ENCODE measurements at regions not wholly inside any gene's neighbourhood (a gene's known extent, or its start where the extent isn't known, plus 50 kb on each side); places are given as distances from the start of the nearest gene placed in this dataset.
"Not testable (repeated sequence)": the region's sequence is repeated elsewhere in the genome, so short reads cannot be mapped to it uniquely, and the experiment has no call there.

DNA sequence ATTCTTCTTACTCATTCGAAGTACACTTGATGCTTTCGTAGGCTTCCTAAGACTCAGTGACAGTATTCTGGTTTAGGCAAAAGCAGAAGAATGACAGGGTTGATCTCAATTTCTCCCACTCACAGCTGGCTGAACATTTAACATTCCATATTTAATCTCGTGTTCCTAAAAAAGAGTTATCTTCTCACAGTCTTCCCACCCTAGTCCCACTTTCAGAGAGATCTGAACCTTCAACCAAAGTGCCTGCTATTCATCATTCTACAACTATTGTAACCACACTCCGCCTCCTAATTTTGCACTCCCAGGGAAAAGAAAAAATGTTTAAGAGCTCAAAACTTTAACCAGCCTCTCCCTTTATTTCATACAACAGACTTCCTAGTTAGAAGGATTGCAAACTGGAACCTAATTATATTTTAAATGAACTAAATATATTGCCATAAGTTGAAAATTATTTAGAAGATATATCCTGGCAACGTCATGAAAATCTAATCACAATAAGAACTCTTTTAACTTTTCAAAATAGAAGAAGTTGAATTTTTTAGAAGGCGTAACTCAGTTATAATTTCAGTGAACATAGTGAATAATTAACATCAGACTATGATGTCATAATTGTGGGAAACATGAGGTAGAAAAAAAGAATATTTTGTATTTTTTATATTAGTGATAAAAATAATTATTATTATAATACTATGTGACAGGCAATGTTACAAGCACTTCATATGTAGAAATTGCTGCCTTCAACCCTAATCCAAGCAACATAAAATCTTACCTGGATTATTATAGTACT is 540.9 kb upstream of the ADGRL2 start:
- Histone ChIP-seq H3K4me1 (no peaks in the 10 kb centered on the region), H3K36me3 (no peaks in the 10 kb centered on the region), H3K27me3 (no peaks in the 10 kb centered on the region), H3K4me3 (no peak overlapping the region), H3K9me3 (no peaks in the 10 kb centered on the region), H3K27ac (no peak overlapping the region)
- 87 to 91% methylated on average over 6 of the region's 6 CpGs for WGBS, 2 donors
- TF ChIP-seq POLR2A (IDR thresholded peaks at IDR 0.05) (no peak), POLR2AphosphoS5 (IDR thresholded peaks at IDR 0.05) (no peak), EP300 (IDR thresholded peaks at IDR 0.05) (no peak)
- TF ChIP-seq, protein P1, sequence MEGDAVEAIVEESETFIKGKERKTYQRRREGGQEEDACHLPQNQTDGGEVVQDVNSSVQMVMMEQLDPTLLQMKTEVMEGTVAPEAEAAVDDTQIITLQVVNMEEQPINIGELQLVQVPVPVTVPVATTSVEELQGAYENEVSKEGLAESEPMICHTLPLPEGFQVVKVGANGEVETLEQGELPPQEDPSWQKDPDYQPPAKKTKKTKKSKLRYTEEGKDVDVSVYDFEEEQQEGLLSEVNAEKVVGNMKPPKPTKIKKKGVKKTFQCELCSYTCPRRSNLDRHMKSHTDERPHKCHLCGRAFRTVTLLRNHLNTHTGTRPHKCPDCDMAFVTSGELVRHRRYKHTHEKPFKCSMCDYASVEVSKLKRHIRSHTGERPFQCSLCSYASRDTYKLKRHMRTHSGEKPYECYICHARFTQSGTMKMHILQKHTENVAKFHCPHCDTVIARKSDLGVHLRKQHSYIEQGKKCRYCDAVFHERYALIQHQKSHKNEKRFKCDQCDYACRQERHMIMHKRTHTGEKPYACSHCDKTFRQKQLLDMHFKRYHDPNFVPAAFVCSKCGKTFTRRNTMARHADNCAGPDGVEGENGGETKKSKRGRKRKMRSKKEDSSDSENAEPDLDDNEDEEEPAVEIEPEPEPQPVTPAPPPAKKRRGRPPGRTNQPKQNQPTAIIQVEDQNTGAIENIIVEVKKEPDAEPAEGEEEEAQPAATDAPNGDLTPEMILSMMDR (IDR thresholded peaks at IDR 0.05), result no peak
- DNase-seq, result no peak
- intact Hi-C loops (cut with DNase I), result no loop called here

- TF ChIP-seq POLR2AphosphoS5 (IDR thresholded peaks at IDR 0.05), result no peak
- no peak for TF ChIP-seq EP300 (IDR thresholded peaks at IDR 0.05)
- TF ChIP-seq, protein P1 (IDR thresholded peaks at IDR 0.05), result no peak
- no peak for TF ChIP-seq POLR2A (IDR thresholded peaks at IDR 0.05)
- no peaks in the 10 kb centered on the region for H3K27me3 ChIP-seq
- no peak for DNase-seq
- 61 to 87% methylated on average over 2 of the region's 2 CpGs for WGBS, 2 donors
- no peaks in the 10 kb centered on the region for H3K9me3 ChIP-seq
- no peaks in the 10 kb centered on the region for H3K4me1 ChIP-seq
- no peak overlapping the region for H3K4me3 ChIP-seq
- intact Hi-C loops (cut with DNase I), result no loop called here
- no peak overlapping the region for H3K27ac ChIP-seq
- no peaks in the 10 kb centered on the region for H3K36me3 ChIP-seq
Measured at GRCh38 chr1:81254560-81254959, 546.2 kb upstream of the ADGRL2 start.

DNA sequence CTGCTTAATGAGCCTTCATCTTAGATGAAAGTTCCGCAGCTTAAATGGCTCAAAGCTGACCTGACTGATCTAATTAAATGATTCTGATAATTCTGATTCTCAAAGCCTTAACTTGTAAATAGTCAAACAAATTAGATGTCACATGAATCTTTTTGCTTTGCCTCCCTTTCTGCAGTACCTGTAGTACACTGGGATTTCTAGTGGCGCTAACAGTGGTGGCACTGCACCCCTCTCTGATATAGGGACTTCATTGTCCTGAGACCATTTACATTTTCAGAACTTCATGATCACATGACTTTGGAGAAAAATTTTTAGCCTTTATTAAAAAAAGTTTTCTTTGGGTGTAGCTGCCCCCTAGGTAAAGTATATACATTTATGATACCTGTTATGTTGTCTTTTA is 546.7 kb upstream of the ADGRL2 start:
- 95 to 96% methylated on average over 2 of the region's 2 CpGs for WGBS, 2 donors
- no peaks in the 10 kb centered on the region for H3K4me1 ChIP-seq
- no peak overlapping the region for H3K4me3 ChIP-seq
- H3K27ac ChIP-seq, result no peak overlapping the region
- no peaks in the 10 kb centered on the region for H3K36me3 ChIP-seq
- no peak for TF ChIP-seq POLR2A (IDR thresholded peaks at IDR 0.05)
- TF ChIP-seq POLR2AphosphoS5 (IDR thresholded peaks at IDR 0.05), result no peak
- TF ChIP-seq EP300 (IDR thresholded peaks at IDR 0.05), result no peak
- TF ChIP-seq, protein P1 (IDR thresholded peaks at IDR 0.05), result no peak
- intact Hi-C loops (cut with DNase I), result no loop called here
- H3K9me3 ChIP-seq, result no peaks in the 10 kb centered on the region
- no peak for DNase-seq
- H3K27me3 ChIP-seq, result no peaks in the 10 kb centered on the region

DNA sequence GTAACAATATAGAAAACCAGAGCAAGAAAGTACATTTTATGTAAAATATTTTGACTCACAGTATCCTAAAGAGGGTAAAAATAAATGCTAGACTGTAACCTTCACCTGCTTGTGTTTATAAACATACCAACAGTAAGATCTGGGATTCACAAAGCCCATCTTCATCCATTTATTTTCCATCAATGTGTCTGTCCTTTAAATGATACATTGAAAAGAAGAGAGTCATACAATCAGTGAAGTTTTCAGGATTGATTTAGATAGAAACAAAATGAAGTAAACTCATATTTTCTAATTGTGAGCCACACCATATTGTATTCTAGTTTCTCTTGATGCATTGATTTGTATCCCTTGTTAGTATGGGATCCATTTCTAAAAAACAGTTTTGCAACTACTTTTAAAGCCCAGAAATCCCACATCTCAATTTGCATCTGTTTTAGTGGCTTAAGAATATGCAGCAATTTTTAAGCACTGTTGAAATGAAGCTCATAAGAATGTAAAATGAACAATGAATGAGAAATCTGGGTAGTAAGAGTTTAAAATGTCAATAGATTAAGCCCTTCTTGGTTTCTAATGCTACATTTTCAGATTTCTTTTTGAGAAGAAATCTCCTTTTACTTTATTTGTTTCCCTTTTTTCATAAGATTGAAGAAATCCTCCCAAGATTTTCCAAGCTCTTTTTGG is 548.1 kb upstream of the ADGRL2 start:
- H3K27ac ChIP-seq, result no peak overlapping the region
- no peaks in the 10 kb centered on the region for H3K9me3 ChIP-seq
- TF ChIP-seq, protein P1 (IDR thresholded peaks at IDR 0.05), result no peak
- TF ChIP-seq POLR2AphosphoS5 (IDR thresholded peaks at IDR 0.05) (no peak), EP300 (IDR thresholded peaks at IDR 0.05) (no peak), POLR2A (IDR thresholded peaks at IDR 0.05) (no peak)
- no peaks in the 10 kb centered on the region for H3K36me3 ChIP-seq
- H3K4me3 ChIP-seq, result no peak overlapping the region
- intact Hi-C loops (cut with DNase I), result no loop called here
- no peaks in the 10 kb centered on the region for H3K27me3 ChIP-seq
- H3K4me1 ChIP-seq, result no peaks in the 10 kb centered on the region
- no peak for DNase-seq

- intact Hi-C loops (cut with DNase I); DNase-seq: not testable (repeated sequence)
Measured at GRCh38 chr1:81250825-81251224, 549.9 kb upstream of the ADGRL2 start.

GRCh38 chr1:81245084-81245715 is 555.5 kb upstream of the ADGRL2 start:
- intact Hi-C loops (cut with DNase I); H3K9me3 ChIP-seq; H3K4me1 ChIP-seq; H3K36me3 ChIP-seq; DNase-seq; H3K4me3 ChIP-seq; H3K27me3 ChIP-seq; H3K27ac ChIP-seq: not testable (repeated sequence)
- 83% methylated on average over 5 of the region's 6 CpGs for WGBS, 2 donors

More at GRCh38 chr1:81250825-81251224, 549.9 kb upstream of the ADGRL2 start:
- not testable (repeated sequence) for H3K4me3 ChIP-seq, H3K27me3 ChIP-seq, H3K4me1 ChIP-seq, H3K36me3 ChIP-seq, H3K9me3 ChIP-seq, H3K27ac ChIP-seq
- WGBS, 2 donors, result 71 to 86% methylated on average over 4 of the region's 5 CpGs

GRCh38 chr1:81244612-81245011 is 556.1 kb upstream of the ADGRL2 start:
- H3K36me3 ChIP-seq; H3K9me3 ChIP-seq; H3K27me3 ChIP-seq; H3K4me3 ChIP-seq; DNase-seq; H3K4me1 ChIP-seq; H3K27ac ChIP-seq; intact Hi-C loops (cut with DNase I): not testable (repeated sequence)
- WGBS, 2 donors, result 61 to 78% methylated on average over 3 of the region's 3 CpGs

Data from sigmoid colon (tissue), 6 donors.